Parathyroid adenoma (tissue), 2 donors: ENCODE measurements at regions not wholly inside any gene's neighbourhood (a gene's known extent, or its start where the extent isn't known, plus 50 kb on each side); places are given as distances from the start of the nearest gene placed in this dataset.

ENCODE experiments used
- H2AFZ ChIP-seq: fragments of 300-600 bp; sonication (generic); one replicate; pipeline ENCODE4 v1.7.0; 2017; ENCODE audit warnings: antibody characterized with exemption, mild to moderate bottlenecking
- H3K27ac ChIP-seq: fragments of 300-600 bp; sonication (generic); one replicate; pipeline ENCODE4 v1.7.0; 2017
- H3K27me3 ChIP-seq: fragments of 300-600 bp; sonication (generic); one replicate; pipeline ENCODE4 v1.7.0; 2017; ENCODE audit warnings: low read length; ENCODE audit not compliant: control insufficient read depth, insufficient read depth
- H3K36me3 ChIP-seq: fragments of 300-600 bp; sonication (generic); one replicate; pipeline ENCODE4 v1.7.0; 2017; ENCODE audit warnings: low read length; ENCODE audit not compliant: control insufficient read depth, insufficient read depth
- H3K4me1 ChIP-seq: fragments of 300-600 bp; sonication (generic); one replicate; pipeline ENCODE4 v1.7.0; 2017; ENCODE audit warnings: control low read depth
- H3K4me2 ChIP-seq: fragments of 300-600 bp; sonication (generic); one replicate; pipeline ENCODE4 v1.7.0; 2017; ENCODE audit warnings: low read length
- H3K4me3 ChIP-seq: fragments of 300-600 bp; sonication (generic); one replicate; pipeline ENCODE4 v1.7.0; 2017; ENCODE audit warnings: low read depth, low read length
- H3K79me2 ChIP-seq: fragments of 300-600 bp; sonication (generic); one replicate; pipeline ENCODE4 v1.7.0; 2017; ENCODE audit warnings: control low read depth
- H3K9ac ChIP-seq: fragments of 300-600 bp; sonication (generic); one replicate; pipeline ENCODE4 v1.7.0; 2017; ENCODE audit warnings: mild to moderate bottlenecking
- H3K9me3 ChIP-seq: fragments of 300-600 bp; sonication (generic); one replicate; pipeline ENCODE4 v1.7.0; 2017; ENCODE audit warnings: low read length; ENCODE audit not compliant: control insufficient read depth
- CTCF ChIP-seq: fragments of 300-600 bp; sonication (generic); IDR thresholded peaks from one replicate; pipeline ENCODE4 v1.7.0; 2017; ENCODE audit warnings: antibody characterized with exemption, mild to moderate bottlenecking
- donor health status: primary hyperparathyroidism.

- peak; percentile 24 for TF ChIP-seq CTCF
- H3K4me1 ChIP-seq: no peaks in the 10 kb centered on the region
- no peak overlapping the region for H3K27ac ChIP-seq
- no peaks in the 10 kb centered on the region for H3K9me3 ChIP-seq
- no peak overlapping the region for H3K9ac ChIP-seq
- no peak overlapping the region for H3K4me2 ChIP-seq
- H3K36me3 ChIP-seq: no peaks in the 10 kb centered on the region
- H2AFZ ChIP-seq: no peak overlapping the region
- H3K27me3 ChIP-seq: no peaks in the 10 kb centered on the region
- no peak overlapping the region for H3K4me3 ChIP-seq
- H3K79me2 ChIP-seq: no peaks in the 10 kb centered on the region
These were observed 125.4 kb upstream of the DMD start for GRCh38 chrX:33336783-33337182.

- no peaks in the 10 kb centered on the region for H3K79me2 ChIP-seq
- H3K36me3 ChIP-seq: no peaks in the 10 kb centered on the region
- no peak for TF ChIP-seq CTCF
- H2AFZ ChIP-seq: no peak overlapping the region
- no peak overlapping the region for H3K9ac ChIP-seq
- H3K27ac ChIP-seq: no peak overlapping the region
- H3K4me2 ChIP-seq: no peak overlapping the region
- no peaks in the 10 kb centered on the region for H3K4me1 ChIP-seq
- no peaks in the 10 kb centered on the region for H3K27me3 ChIP-seq
- no peak overlapping the region for H3K4me3 ChIP-seq
- no peaks in the 10 kb centered on the region for H3K9me3 ChIP-seq
These were observed 121.9 kb upstream of the DMD start for GRCh38 chrX:33333271-33333670.

GRCh38 chrX:33330798-33331197 is 119.4 kb upstream of the DMD start:
- Histone ChIP-seq H3K4me1 (no peaks in the 10 kb centered on the region), H3K9me3 (no peaks in the 10 kb centered on the region), H3K27me3 (no peaks in the 10 kb centered on the region), H3K36me3 (no peaks in the 10 kb centered on the region), H3K9ac (no peak overlapping the region), H3K4me3 (no peak overlapping the region), H3K27ac (no peak overlapping the region), H3K4me2 (no peak overlapping the region), H3K79me2 (no peaks in the 10 kb centered on the region), H2AFZ (no peak overlapping the region)
- TF ChIP-seq CTCF: no peak

- no peak overlapping the region for H2AFZ ChIP-seq
- no peaks in the 10 kb centered on the region for H3K4me1 ChIP-seq
- no peak overlapping the region for H3K9ac ChIP-seq
- no peak for TF ChIP-seq CTCF
- H3K27me3 ChIP-seq: no peaks in the 10 kb centered on the region
- no peak overlapping the region for H3K4me3 ChIP-seq
- no peaks in the 10 kb centered on the region for H3K9me3 ChIP-seq
- no peak overlapping the region for H3K27ac ChIP-seq
- H3K4me2 ChIP-seq: no peak overlapping the region
- H3K36me3 ChIP-seq: no peaks in the 10 kb centered on the region
- no peaks in the 10 kb centered on the region for H3K79me2 ChIP-seq
These were observed 112.8 kb upstream of the DMD start for GRCh38 chrX:33324099-33324498.

GRCh38 chrX:33307911-33308354 is 96.6 kb upstream of the DMD start:
- Histone ChIP-seq H3K4me3 (no peak overlapping the region), H3K79me2 (no peaks in the 10 kb centered on the region), H3K27me3 (no peaks in the 10 kb centered on the region), H2AFZ (no peak overlapping the region), H3K36me3 (no peaks in the 10 kb centered on the region), H3K9ac (no peak overlapping the region), H3K27ac (no peak overlapping the region), H3K9me3 (no peaks in the 10 kb centered on the region), H3K4me1 (no peaks in the 10 kb centered on the region), H3K4me2 (no peak overlapping the region)
- no peak for TF ChIP-seq CTCF
